GM12875 (cell line): ENCODE measurements at regions not wholly inside any gene's neighbourhood (a gene's known extent, or its start where the extent isn't known, plus 50 kb on each side); places are given as distances from the start of the nearest gene placed in this dataset.

ENCODE experiments used
- H3K4me3 ChIP-seq: one replicate; pipeline ENCODE4 v1.5.1; 2011; ENCODE audit warnings: low read depth, low read length, control low read depth
- CTCF ChIP-seq: IDR thresholded peaks from 2 replicates; pipeline ENCODE4 v1.5.1; 2011; ENCODE audit warnings: low read depth, mild to moderate bottlenecking, control low read depth, inconsistent platforms, low read length, moderate library complexity, borderline replicate concordance; ENCODE audit not compliant: insufficient read depth

GRCh38 chr1:82991569-82991968 is 1007.4 kb downstream of the TTLL7 start:
- no peak overlapping the region for H3K4me3 ChIP-seq
- no peak for TF ChIP-seq CTCF

- H3K4me3 ChIP-seq = no peak overlapping the region
- no peak for TF ChIP-seq CTCF
These were observed 1019.2 kb downstream of the TTLL7 start for GRCh38 chr1:82979593-82980236.

GRCh38 chr1:82978461-82979324 is 1020.2 kb downstream of the TTLL7 start:
- no peak overlapping the region for H3K4me3 ChIP-seq
- TF ChIP-seq CTCF = no peak

- H3K4me3 ChIP-seq = no peak overlapping the region
- TF ChIP-seq CTCF = no peak
These were observed 1025.9 kb downstream of the TTLL7 start for GRCh38 chr1:82972841-82973553.

- TF ChIP-seq CTCF = no peak
- no peak overlapping the region for H3K4me3 ChIP-seq
These were observed 1029.6 kb downstream of the TTLL7 start for GRCh38 chr1:82969340-82969739.

GRCh38 chr1:82962658-82963057 is 1036.3 kb downstream of the TTLL7 start:
- no peak overlapping the region for H3K4me3 ChIP-seq
- no peak for TF ChIP-seq CTCF
